ENCODE measurements at regions not wholly inside any gene's neighbourhood (a gene's known extent, or its start where the extent isn't known, plus 50 kb on each side); places are given as distances from the start of the nearest gene placed in this dataset.

DNA sequence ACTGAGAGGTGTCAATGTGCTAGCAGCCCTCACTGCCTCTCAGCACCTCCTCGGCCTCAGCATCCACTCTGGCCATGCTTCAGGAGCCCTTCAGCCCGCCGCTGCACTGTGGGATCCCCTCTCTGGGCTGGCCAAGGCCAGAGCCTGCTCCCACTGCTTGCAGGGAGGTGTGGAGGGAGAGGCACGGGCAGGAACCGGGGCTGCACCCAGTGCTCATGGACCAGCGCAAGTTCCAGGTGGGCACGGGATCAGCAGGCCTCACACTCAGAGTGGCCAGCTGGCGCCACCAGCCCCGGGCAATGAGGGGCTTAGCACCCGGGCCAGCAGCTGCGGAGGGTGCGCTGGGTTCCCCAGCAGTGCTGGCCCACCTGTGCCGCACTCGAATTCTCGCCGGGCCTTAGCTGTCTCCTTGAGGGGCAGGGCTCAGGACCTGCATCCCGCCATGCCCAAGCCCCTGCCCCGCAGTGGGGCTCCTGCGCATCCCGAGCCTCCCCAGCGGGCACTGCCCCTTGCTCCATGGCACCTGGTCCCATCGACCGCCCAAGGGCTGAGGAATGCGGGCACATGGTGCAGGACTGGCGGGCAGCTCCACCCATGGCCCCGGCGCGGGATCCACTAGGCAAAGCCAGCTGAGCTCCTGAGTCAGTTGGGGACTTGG lies 80.4 kb upstream of the MANEA start:
- H3K4me3 ChIP-seq (replicated peaks; ENCODE audit: low read depth, low read length), result no peak overlapping the region
- TF ChIP-seq, protein P1, sequence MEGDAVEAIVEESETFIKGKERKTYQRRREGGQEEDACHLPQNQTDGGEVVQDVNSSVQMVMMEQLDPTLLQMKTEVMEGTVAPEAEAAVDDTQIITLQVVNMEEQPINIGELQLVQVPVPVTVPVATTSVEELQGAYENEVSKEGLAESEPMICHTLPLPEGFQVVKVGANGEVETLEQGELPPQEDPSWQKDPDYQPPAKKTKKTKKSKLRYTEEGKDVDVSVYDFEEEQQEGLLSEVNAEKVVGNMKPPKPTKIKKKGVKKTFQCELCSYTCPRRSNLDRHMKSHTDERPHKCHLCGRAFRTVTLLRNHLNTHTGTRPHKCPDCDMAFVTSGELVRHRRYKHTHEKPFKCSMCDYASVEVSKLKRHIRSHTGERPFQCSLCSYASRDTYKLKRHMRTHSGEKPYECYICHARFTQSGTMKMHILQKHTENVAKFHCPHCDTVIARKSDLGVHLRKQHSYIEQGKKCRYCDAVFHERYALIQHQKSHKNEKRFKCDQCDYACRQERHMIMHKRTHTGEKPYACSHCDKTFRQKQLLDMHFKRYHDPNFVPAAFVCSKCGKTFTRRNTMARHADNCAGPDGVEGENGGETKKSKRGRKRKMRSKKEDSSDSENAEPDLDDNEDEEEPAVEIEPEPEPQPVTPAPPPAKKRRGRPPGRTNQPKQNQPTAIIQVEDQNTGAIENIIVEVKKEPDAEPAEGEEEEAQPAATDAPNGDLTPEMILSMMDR (IDR thresholded peaks at IDR 0.05; ENCODE audit: low read length, missing control alignments), result no peak
- no peak for DNase-seq (ENCODE audit: low read depth)

DNA sequence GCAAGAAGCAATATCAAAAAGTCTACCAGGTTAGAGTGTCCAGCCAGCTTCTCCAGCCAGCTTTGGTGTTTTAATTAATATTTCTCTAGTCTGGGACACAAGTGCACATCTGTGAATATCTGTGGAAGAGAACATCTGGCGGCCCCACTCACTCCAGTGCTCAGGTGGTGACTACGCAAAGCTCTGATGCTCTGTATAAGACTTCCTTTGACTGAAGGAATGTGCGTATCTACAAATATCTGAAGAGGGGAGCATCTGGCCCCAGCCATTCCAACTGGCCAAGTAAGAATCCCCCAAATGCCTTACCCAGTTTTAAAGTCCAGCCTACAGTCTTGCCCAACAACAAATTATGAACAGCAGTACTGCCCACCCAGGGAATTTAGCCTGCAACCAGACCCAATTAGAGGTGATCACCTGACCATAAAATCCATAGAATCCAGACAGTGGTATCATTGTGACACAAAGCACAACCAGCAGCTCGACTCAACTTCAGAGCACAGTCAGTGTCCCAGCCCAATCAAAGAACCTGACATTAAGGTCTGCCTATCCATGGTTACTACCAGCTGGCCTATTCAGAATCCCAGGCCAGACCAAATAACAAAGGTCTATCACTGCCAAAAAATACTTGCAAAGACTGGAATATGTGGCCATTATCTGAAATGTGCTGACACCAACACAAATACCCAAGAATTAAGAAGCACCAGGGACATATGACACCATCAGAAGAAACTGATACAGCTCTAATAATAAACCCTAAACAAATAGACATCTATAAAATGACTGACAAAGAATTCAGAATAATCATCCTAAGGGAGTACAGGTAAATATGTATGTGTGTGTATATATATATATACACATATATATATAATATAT lies 76.1 kb upstream of the MANEA start:
- H3K4me3 ChIP-seq (replicated peaks; ENCODE audit: low read depth, low read length), result no peak overlapping the region
- TF ChIP-seq, protein P1 (IDR thresholded peaks at IDR 0.05; ENCODE audit: low read length, missing control alignments), result no peak
- no peak for DNase-seq (ENCODE audit: low read depth)

DNA sequence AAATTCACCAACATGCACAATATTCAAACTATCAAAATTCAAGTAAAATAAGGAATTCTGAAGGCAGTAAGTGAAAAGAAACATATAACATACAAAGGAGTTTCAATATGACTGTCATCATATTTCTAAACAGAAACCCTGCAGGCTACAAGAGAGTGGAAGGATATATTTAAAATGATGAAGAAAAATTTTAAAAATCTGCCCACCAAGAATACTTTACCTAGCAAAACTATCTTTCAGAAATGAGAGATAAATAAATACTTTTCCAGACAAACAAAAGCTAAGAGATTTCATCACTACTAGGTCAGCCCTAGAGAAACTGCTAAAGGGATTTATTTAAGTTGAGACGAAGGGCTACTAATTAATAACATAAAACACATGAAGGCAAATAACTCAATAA lies 73.8 kb upstream of the MANEA start:
- TF ChIP-seq, protein P1 (IDR thresholded peaks at IDR 0.05; ENCODE audit: low read length, missing control alignments), result no peak
- H3K4me3 ChIP-seq (replicated peaks; ENCODE audit: low read depth, low read length), result no peak overlapping the region
- DNase-seq (ENCODE audit: low read depth), result no peak

DNA sequence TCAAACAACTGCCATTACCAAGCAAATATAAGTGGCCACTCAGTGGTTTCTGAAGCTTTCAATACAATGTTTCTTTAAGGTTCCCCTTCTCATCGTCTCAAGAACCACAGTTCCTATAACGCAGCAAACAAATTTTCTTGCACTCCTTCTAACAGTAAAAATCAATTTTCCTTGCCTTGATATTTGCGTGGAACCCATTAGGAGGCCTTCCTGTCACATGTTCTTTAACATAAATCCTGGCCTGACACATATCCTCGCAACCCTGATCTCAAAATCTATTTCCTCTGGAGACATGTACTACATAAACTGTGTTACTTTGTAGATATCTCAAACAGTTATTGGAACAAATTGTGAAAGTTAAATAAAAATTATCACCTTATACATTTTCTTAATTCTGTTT lies 65.9 kb upstream of the MANEA start:
- TF ChIP-seq, protein P1 (IDR thresholded peaks at IDR 0.05; ENCODE audit: low read length, missing control alignments), result no peak
- H3K4me3 ChIP-seq (replicated peaks; ENCODE audit: low read depth, low read length), result no peak overlapping the region
- no peak for DNase-seq (ENCODE audit: low read depth)

DNA sequence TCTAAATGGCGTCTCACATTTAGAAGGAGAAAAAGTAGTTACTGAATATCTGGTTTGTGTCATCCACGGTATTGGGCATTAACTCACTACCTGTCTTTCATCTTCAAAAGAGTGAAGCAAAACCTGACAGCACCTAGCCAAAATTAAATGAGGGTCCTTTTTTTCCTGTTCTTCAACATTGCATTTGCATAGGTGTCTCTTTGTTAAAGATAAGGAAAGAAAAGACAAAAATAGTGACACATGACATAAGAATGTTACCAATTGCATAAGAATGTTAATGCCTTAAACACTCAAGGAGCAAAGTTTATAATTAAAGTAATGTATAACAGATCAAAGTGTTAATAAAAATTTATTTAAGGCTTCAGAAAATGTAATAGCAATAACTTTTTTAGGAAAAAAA lies 61.4 kb upstream of the MANEA start:
- TF ChIP-seq, protein P1 (IDR thresholded peaks at IDR 0.05; ENCODE audit: low read length, missing control alignments), result no peak
- H3K4me3 ChIP-seq (replicated peaks; ENCODE audit: low read depth, low read length), result no peak overlapping the region
- DNase-seq (ENCODE audit: low read depth), result no peak

DNA sequence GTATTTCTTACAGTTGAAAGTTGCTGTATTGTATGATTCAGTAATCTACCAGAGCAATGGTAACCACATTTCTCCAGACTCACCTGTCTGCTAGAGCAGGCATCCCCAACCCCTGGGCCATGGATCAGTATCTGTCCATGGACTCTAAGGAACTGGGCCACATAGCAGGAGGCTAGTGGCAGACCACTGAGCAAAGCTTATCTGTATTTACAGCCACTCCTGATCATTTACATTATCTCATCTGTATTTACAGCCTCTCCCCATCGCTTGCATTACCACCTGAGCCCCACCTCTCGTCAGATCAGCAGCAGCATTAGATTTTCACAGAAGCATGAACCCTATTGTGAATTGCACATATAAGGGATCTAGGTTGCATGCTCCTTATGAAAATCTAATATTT lies 60.3 kb upstream of the MANEA start:
- H3K4me3 ChIP-seq (replicated peaks; ENCODE audit: low read depth, low read length), result no peak overlapping the region
- TF ChIP-seq, protein P1 (IDR thresholded peaks at IDR 0.05; ENCODE audit: low read length, missing control alignments), result no peak
- DNase-seq (ENCODE audit: low read depth), result no peak

Data from fibroblast of pulmonary artery (primary cell).